ENCODE measurements at regions not wholly inside any gene's neighbourhood (a gene's known extent, or its start where the extent isn't known, plus 50 kb on each side); places are given as distances from the start of the nearest gene placed in this dataset.
A peak's percentile ranks its signal among the peaks of the same experiment; 100 is the strongest.

- DNase-seq (ENCODE audit: low read depth), result no peak
These were observed 51.1 kb upstream of the NCOA1 start for GRCh38 chr2:24439971-24440340.

GRCh38 chr2:24439280-24439970 lies 51.6 kb upstream of the NCOA1 start:
- no peak for DNase-seq (ENCODE audit: low read depth)

- no peak for DNase-seq (ENCODE audit: low read depth)
These were observed 52.9 kb upstream of the NCOA1 start for GRCh38 chr2:24438106-24438505.

GRCh38 chr2:24435391-24436316 lies 55.4 kb upstream of the NCOA1 start:
- no peak for DNase-seq (ENCODE audit: low read depth)

- no peak for DNase-seq (ENCODE audit: low read depth)
These were observed 56.5 kb upstream of the NCOA1 start for GRCh38 chr2:24434541-24434940.

GRCh38 chr2:24432735-24433134 lies 58.3 kb upstream of the NCOA1 start:
- DNase-seq (ENCODE audit: low read depth), result no peak

GRCh38 chr2:24432121-24432520 lies 58.9 kb upstream of the NCOA1 start:
- DNase-seq (ENCODE audit: low read depth), result no peak

GRCh38 chr2:24429197-24430074 lies 61.6 kb upstream of the NCOA1 start:
- no peak for DNase-seq (ENCODE audit: low read depth)

GRCh38 chr2:24424387-24424786 lies 64.1 kb upstream of the ITSN2 start:
- no peak for DNase-seq (ENCODE audit: low read depth)

- DNase-seq (ENCODE audit: low read depth), result no peak
These were observed 62.8 kb upstream of the ITSN2 start for GRCh38 chr2:24423095-24423494.

- DNase-seq (ENCODE audit: low read depth), result peak; percentile 46
These were observed 61.3 kb upstream of the ITSN2 start for GRCh38 chr2:24421668-24422067.

- no peak for DNase-seq (ENCODE audit: low read depth)
These were observed 60.0 kb upstream of the ITSN2 start for GRCh38 chr2:24420373-24420772.

- no peak for DNase-seq (ENCODE audit: low read depth)
These were observed 58.0 kb upstream of the ITSN2 start for GRCh38 chr2:24418166-24418841.

- DNase-seq (ENCODE audit: low read depth), result no peak
These were observed 52.5 kb upstream of the ITSN2 start for GRCh38 chr2:24412812-24413211.

GRCh38 chr2:24411488-24412151 lies 51.3 kb upstream of the ITSN2 start:
- no peak for DNase-seq (ENCODE audit: low read depth)

GRCh38 chr2:24410976-24411375 lies 50.6 kb upstream of the ITSN2 start:
- DNase-seq (ENCODE audit: low read depth), result no peak

- DNase-seq (ENCODE audit: low read depth), result no peak
These were observed 49.6 kb upstream of the ITSN2 start for GRCh38 chr2:24409700-24410556.

Measured in activated T-cell treated with anti-CD3 and anti-CD28 coated beads for 48 hours (primary cell).